ENCODE measurements at regions not wholly inside any gene's neighbourhood (a gene's known extent, or its start where the extent isn't known, plus 50 kb on each side); places are given as distances from the start of the nearest gene placed in this dataset.

DNA sequence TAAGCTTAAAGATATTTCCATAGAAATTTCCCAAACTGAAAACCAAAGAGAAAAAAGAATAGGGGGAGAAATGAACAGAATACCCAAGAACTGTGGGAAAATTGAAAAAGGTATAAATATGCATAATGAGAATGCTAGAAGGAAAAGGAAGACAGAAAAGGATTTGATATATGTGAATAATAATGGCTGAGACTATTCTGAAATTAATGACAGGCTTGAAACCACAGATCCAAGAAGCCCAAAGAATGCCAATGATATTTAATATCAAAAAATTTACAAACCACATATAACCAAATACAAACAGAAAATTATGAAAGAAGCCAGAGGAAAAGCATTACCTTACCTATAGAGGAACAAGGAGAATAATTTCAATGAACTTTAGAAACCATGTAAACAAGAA is 153.0 kb downstream of the ANXA2 start (continued):
- TF ChIP-seq NCOR1 (IDR thresholded peaks at IDR 0.05) (no peak), ZNF239 (CRISPR knock-in tag; IDR thresholded peaks at IDR 0.05) (no peak), GTF2F1 (IDR thresholded peaks at IDR 0.05; ENCODE audit: low read depth, low read length) (no peak), KAT7 (CRISPR knock-in tag; IDR thresholded peaks at IDR 0.05; ENCODE audit: borderline replicate concordance) (no peak), ZNF586 (CRISPR knock-in tag; conservative IDR thresholded peaks at IDR 0.05) (no peak)

DNA sequence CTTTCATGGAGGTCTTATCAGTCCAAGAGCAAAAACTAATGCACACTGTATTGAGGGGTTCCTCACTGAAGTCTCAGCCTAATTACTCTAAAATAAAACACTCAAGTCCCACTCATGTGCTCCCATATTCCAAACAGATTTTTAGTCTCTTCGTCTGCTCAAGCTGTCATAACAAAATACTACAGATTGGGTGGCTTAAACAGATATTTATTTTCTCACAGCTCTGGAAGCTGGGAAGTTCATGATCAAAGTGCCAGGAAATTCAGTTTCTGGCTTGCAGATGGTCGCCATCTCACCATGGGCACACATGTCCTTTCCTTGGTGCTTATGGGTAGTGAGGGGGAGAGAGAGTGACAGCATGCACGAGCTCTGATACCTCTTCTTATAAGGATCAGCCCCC is 147.5 kb downstream of the ANXA2 start:
- Histone ChIP-seq H3K9me3 (replicated peaks; ENCODE audit: control insufficient read depth, insufficient read depth, low read depth, low read length) (no peaks in the 10 kb centered on the region), H3K4me2 (ENCODE audit: insufficient read depth, low read length) (no peak overlapping the region), H3K27me3 (ENCODE audit: control insufficient read depth in 2 of 2, insufficient read depth in 2 of 2, low read length in 2 of 2) (peaks cover 0 to 2% of the 10 kb centered on the region in 2 experiments; a peak in 1 of 5 replicates), H3K79me2 (ENCODE audit: control insufficient read depth, insufficient read depth, low read length) (no peaks in the 10 kb centered on the region), H3K36me3 (ENCODE audit: control insufficient read depth, insufficient read depth, low read length) (no peaks in the 10 kb centered on the region), H3K9me1 (ENCODE audit: control insufficient read depth, insufficient read depth, low read length) (no peaks in the 10 kb centered on the region), H3K4me3 (no peak overlapping the region), H3K27ac (ENCODE audit: extremely low read depth, low read depth, low read length) (no peak overlapping the region), H2AFZ (ENCODE audit: low read depth, low read length) (no peak overlapping the region), H3K4me1 (replicated peaks in 1 of 2; ENCODE audit: control insufficient read depth in 2 of 2, insufficient read depth in 2 of 2, low read length in 2 of 2) (no peaks in the 10 kb centered on the region), H4K20me1 (replicated peaks; ENCODE audit: control insufficient read depth, insufficient read depth, low read length) (no peaks in the 10 kb centered on the region), H3K9ac (ENCODE audit: insufficient read depth in 1 of 2, low read depth in 2 of 2, low read length in 2 of 2) (no peak overlapping the region)
- 0% methylated on average over 3 of the region's 3 CpGs for WGBS (ENCODE audit: insufficient coverage, low coverage, missing lambda C conversion rate)
- in situ Hi-C loops (cut with MboI) = no loop called here
- ATAC-seq = no peak
- TF ChIP-seq EP300 (IDR thresholded peaks at IDR 0.05; ENCODE audit: low read length) = no peak
- no peak for TF ChIP-seq POLR2A (conservative IDR thresholded peaks at IDR 0.05)
- TF ChIP-seq NR2C1 (IDR thresholded peaks at IDR 0.05) = no peak
- no peak for TF ChIP-seq NR2C1 (tag; IDR thresholded peaks at IDR 0.05)
- no peak for TF ChIP-seq SNRNP70 (optimal IDR thresholded peaks at IDR 0.05; ENCODE audit: low read depth, low read length)
- TF ChIP-seq GATAD2B (IDR thresholded peaks at IDR 0.05; ENCODE audit: borderline replicate concordance) = no peak
- POLR2A ChIA-PET = interaction anchor here (1.1 kb wide), 1 partner anchor 616 kb away, joined by 3 read pairs; no protein-coding TSS in a partner anchor
- CTCF ChIA-PET (ENCODE audit: low intra/inter-chr PET ratio) = no interaction called here
- no TSS peak for BruUV-seq (replicated peaks)
- no peak for DNase-seq (ENCODE audit: extremely low read depth in 1 of 4, low spot score in 3 of 4)
- FAIRE-seq = no peak
- intact Hi-C loops (cut with micrococcal nuclease) = no loop called here

Data from K562 (cell line).